GM13977 (cell line): ENCODE measurements at regions not wholly inside any gene's neighbourhood (a gene's known extent, or its start where the extent isn't known, plus 50 kb on each side); places are given as distances from the start of the nearest gene placed in this dataset.

Experiments
- DNase-seq: peaks from one replicate; pipeline ENCODE4 v3.0.0; 2012; ENCODE audit warnings: low spot score
- in situ Hi-C: fragments of 300-500 bp; cut with MboI; formaldehyde crosslinking; loops from one replicate; pipeline ENCODE4 v1.12.0; 2022; ENCODE audit warnings: low sequenced_read_pairs, low pct_unique_long_range_greater_than_20kb, mixed read lengths, inconsistent platforms; ENCODE audit not compliant: unreplicated experiment
- TF ChIP-seq, protein P1 (sequence below): IDR thresholded peaks from 2 replicates; pipeline ENCODE4 v1.5.1; 2012; ENCODE audit warnings: mild to moderate bottlenecking, control low read depth; ENCODE audit not compliant: insufficient read depth; ENCODE audit errors: extremely low read depth, missing control alignments

DNA sequence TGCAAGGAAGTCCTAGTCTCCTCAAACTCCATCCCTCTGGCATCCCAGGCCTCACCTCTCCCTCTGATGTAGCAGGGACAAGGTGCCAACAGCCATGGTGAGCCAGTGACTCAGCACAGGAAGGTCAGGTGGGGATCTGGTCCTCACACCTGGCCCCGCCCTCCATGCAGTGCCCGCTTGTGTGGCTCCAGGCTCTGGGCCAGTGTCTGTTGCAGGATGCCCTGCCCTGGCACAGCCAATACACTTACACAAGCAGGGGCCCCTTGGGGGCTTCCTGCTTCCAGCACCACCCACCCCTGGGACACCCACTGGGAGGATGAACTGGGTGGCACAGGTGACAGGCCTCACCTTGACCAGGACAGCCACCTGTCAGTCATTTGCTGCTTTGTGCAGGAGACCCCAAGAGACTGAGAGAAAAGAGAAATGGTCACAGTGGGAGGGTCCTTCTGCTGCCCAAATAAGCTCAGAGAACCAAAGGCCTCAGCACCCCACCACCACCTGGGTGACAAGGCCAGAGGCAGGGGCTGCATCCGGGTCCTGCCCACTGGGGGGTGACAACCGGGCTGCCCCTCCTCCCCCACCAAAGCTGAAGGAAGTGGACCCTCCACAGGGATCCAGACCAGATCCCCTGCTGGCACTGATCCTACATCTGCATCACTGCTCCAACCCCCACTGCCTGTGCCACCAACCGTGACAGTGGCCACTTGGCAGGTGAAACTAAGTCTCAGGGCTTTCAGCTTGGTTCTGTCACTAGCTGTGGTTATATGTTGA, 658.8 kb upstream of the DEFB115 start:
- DNase-seq: no peak
- TF ChIP-seq, protein P1, sequence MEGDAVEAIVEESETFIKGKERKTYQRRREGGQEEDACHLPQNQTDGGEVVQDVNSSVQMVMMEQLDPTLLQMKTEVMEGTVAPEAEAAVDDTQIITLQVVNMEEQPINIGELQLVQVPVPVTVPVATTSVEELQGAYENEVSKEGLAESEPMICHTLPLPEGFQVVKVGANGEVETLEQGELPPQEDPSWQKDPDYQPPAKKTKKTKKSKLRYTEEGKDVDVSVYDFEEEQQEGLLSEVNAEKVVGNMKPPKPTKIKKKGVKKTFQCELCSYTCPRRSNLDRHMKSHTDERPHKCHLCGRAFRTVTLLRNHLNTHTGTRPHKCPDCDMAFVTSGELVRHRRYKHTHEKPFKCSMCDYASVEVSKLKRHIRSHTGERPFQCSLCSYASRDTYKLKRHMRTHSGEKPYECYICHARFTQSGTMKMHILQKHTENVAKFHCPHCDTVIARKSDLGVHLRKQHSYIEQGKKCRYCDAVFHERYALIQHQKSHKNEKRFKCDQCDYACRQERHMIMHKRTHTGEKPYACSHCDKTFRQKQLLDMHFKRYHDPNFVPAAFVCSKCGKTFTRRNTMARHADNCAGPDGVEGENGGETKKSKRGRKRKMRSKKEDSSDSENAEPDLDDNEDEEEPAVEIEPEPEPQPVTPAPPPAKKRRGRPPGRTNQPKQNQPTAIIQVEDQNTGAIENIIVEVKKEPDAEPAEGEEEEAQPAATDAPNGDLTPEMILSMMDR: no peak
- in situ Hi-C loops: no loop called here

DNA sequence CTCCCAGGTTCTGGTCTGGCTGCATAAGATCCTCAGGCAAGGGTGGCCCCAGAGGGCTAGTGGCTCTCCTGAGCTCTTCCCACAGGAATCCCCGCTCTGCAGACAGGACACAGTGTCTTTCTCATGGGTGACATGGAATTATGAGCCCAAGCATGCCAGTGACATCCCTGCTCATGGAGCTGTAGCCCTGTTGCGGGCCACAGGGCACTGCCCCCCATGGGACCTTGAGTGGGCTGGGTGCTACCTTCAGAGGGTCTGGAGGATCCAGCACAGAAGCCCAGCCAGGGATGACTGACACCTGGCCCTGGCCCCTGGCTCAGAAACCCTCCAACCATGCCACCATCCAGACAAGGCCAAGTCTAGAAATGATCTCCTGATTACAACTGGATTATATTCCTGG, 657.5 kb upstream of the DEFB115 start:
- in situ Hi-C loops: no loop called here
- DNase-seq: no peak
- TF ChIP-seq, protein P1: no peak

DNA sequence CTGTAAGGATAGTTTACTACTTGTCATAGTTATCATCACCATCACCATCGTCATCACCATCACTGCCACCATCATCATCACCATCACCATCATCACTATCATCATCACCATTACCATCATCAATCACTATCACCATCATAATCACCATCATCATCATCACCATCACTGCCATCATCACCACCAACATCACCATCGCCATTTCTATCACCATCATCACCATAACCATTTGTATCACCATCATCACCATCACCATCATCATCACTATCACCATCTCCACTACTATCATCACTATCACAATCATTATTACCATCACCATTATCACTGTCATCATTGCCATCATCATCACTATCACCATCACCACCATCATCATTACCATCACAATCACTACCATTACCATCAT, 655.5 kb upstream of the DEFB115 start:
- TF ChIP-seq, protein P1: no peak
- DNase-seq: no peak
- in situ Hi-C loops: no loop called here

DNA sequence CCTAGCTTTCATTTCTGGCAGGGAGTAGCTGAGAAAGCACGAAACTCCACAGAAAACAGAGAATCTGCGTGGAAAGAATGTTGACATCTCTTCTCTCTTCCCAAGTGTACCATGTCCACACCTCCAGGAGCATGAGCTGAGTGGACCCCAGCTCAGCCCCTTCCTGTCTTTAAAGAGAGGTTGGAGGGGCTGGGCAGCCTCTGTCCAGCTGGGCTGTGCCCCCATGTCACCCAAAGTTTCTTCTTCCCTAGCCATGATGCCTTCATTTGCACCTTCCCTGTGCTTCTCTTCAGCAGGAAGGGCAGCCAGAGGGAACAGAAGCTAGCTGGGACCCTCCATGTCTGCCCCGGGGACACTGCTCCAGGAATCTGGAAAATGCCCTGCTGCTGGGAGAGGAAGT, 655.0 kb upstream of the DEFB115 start:
- in situ Hi-C loops: no loop called here
- no peak for DNase-seq
- TF ChIP-seq, protein P1: no peak

DNA sequence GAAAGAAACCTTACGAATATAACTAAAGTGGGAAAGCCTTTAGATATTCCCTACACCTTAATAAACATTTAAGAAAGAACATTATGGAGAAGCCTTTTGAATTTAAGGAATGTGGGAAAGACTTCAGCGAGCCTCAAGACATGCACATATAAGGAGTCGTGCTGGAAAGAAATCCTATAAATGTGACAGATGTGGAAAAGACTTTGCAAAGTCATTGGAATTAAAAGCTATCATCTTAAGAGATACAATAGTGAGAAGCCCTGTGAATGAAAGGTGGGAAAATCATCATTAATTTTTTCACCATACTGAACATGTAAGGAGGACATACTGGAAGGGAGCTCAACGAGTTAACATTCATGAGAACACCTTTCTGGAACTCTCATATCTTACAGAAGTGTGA, 650.5 kb upstream of the DEFB115 start:
- DNase-seq: no peak
- in situ Hi-C loops: no loop called here
- TF ChIP-seq, protein P1: no peak

DNA sequence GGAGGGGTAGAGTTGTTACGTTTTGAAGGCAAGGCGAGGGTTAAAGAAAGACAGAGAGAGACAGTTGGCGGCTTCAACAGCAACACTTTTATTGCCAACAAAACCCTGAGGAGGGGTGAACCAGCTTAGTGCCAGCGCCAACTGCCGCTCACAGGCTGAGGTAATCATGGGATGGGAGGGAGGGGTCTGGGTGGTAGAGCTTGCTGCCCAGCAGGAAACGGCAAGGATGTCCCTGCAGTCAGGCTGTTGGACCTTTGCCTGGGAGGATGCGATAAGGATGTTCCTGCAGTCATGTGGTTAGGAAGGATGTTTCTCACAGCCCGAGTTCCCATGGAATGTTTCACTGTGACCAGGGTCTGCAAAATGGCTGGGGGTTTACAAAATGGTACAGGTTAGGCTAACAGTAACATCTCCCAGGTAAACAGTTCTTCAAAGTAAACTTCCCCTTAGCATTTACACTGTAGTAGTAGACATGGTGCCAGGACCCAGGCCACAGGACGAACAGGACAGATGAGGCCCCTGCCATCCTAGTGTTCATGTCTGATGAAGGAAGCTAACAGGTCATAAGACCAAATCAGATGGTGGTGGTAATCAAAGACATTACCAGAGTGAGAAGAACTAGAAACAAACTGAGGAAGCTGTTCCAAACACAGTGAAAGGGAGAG, 647.3 kb upstream of the DEFB115 start:
- in situ Hi-C loops: no loop called here
- TF ChIP-seq, protein P1: no peak
- DNase-seq: no peak
